Stomach smooth muscle (tissue), 2 donors: ENCODE measurements at regions not wholly inside any gene's neighbourhood (a gene's known extent, or its start where the extent isn't known, plus 50 kb on each side); places are given as distances from the start of the nearest gene placed in this dataset.

ENCODE experiments used
- H3K27ac ChIP-seq: one replicate; pipeline ENCODE4 v1.7.0; 2013; ENCODE audit warnings: mild to moderate bottlenecking, low read length, inconsistent platforms
- H3K27me3 ChIP-seq, 2 donors: one replicate each; pipeline ENCODE4 v1.7.0; 2013; ENCODE audit warnings: low read length in 2 of 2; ENCODE audit not compliant: insufficient read depth in 2 of 2, control insufficient read depth in 1 of 2
- H3K36me3 ChIP-seq, 2 donors: one replicate each; pipeline ENCODE4 v1.7.0; 2013; ENCODE audit warnings: low read length in 2 of 2; ENCODE audit not compliant: control insufficient read depth in 2 of 2, insufficient read depth in 2 of 2
- H3K4me1 ChIP-seq: one replicate; pipeline ENCODE4 v1.7.0; 2013; ENCODE audit warnings: low read length; ENCODE audit not compliant: control insufficient read depth, insufficient read depth
- H3K4me3 ChIP-seq, 2 donors: one replicate each; pipeline ENCODE4 v1.7.0; 2013; ENCODE audit warnings: low read length in 2 of 2
- H3K9ac ChIP-seq, 2 donors: one replicate each; pipeline ENCODE4 v1.7.0; 2013; ENCODE audit warnings: low read length in 2 of 2, mild to moderate bottlenecking in 1 of 2
- H3K9me3 ChIP-seq, 2 donors: one replicate each; pipeline ENCODE4 v1.7.0; 2013; ENCODE audit warnings: low read length in 2 of 2; ENCODE audit not compliant: control insufficient read depth in 2 of 2
- donor health status: healthy.
- donor health status: Pancreatic carcinoma.

GRCh38 chr7:119696336-119696735, 576.6 kb upstream of the KCND2 start:
- Histone ChIP-seq H3K9me3 (no peaks in the 10 kb centered on the region), H3K4me1 (no peaks in the 10 kb centered on the region), H3K9ac (no peak overlapping the region), H3K27ac (no peak overlapping the region), H3K36me3 (no peaks in the 10 kb centered on the region), H3K27me3 (no peaks in the 10 kb centered on the region), H3K4me3 (no peak overlapping the region)

DNA sequence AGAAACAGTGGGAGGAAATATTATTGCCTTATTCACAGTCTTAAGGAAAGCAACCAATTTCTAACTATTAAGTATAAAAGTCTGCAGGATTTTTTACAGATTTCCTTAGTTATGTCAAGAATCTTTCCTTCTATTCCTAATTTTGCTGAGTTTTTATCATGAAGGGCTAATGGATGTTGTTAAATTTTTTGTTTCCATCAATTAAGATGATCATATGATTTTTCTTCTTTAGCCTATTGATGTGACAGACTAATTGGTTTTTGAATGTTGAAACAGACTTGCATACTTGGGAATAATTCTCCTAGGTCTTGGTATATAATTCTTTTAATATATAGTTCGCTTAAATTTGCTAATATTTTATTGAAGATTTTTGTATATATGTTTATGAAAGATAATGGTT, 569.1 kb upstream of the KCND2 start:
- H3K27me3 ChIP-seq: no peaks in the 10 kb centered on the region
- H3K36me3 ChIP-seq: no peaks in the 10 kb centered on the region
- H3K27ac ChIP-seq: no peak overlapping the region
- no peaks in the 10 kb centered on the region for H3K4me1 ChIP-seq
- no peak overlapping the region for H3K9ac ChIP-seq
- no peak overlapping the region for H3K4me3 ChIP-seq
- H3K9me3 ChIP-seq: no peaks in the 10 kb centered on the region

DNA sequence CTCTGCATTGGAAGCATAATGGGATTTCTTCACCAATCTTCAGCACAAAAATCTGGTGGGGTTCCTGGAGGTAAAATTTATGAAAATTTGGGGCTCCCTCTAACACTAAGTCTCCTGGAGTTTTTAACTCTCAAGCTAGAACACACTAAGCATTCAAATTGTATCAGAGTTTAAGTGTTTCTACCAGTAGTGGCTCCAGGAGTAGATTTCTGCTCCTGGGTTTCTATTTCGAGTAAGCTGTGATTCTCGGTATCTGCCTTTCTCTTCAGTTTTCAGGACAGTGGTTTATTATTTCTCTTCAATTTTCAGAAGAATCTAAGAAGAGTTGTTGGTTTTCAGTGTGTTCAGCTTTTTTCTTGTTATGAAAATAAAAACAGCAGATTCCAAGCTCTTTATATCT, 566.4 kb upstream of the KCND2 start:
- Histone ChIP-seq H3K27me3 (no peaks in the 10 kb centered on the region), H3K9ac (no peak overlapping the region), H3K27ac (no peak overlapping the region), H3K9me3 (no peaks in the 10 kb centered on the region), H3K36me3 (no peaks in the 10 kb centered on the region), H3K4me3 (no peak overlapping the region), H3K4me1 (no peaks in the 10 kb centered on the region)

- Histone ChIP-seq H3K4me3 (no peak overlapping the region), H3K9ac (no peak overlapping the region), H3K4me1 (no peaks in the 10 kb centered on the region), H3K36me3 (no peaks in the 10 kb centered on the region), H3K27me3 (no peaks in the 10 kb centered on the region), H3K9me3 (no peaks in the 10 kb centered on the region), H3K27ac (no peak overlapping the region)
These were observed 564.1 kb upstream of the KCND2 start for GRCh38 chr7:119708891-119709290.

DNA sequence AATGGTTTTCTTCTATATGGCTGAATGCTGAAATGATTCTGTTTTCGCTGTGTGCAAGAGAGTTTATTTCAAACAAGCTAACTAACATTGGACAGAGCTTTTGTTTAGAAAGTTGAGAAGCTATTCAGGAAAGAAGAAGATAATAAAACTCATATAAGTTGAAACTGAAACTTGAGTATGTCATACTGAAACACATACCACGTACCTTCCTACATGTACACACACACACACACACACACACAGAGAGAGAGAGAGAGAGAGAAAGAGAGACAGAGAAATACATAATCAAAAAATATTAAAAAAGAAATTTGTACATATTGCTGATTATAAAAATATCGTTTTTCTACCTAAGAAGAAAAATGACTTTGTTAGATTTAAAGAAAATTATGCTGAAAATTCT, 561.9 kb upstream of the KCND2 start:
- Histone ChIP-seq H3K36me3 (no peaks in the 10 kb centered on the region), H3K9me3 (no peaks in the 10 kb centered on the region), H3K4me1 (no peaks in the 10 kb centered on the region), H3K27me3 (no peaks in the 10 kb centered on the region), H3K27ac (no peak overlapping the region), H3K9ac (no peak overlapping the region), H3K4me3 (no peak overlapping the region)

GRCh38 chr7:119712886-119713462, 560.0 kb upstream of the KCND2 start:
- no peaks in the 10 kb centered on the region for H3K4me1 ChIP-seq
- H3K27ac ChIP-seq: no peak overlapping the region
- H3K9me3 ChIP-seq: no peaks in the 10 kb centered on the region
- H3K36me3 ChIP-seq: no peaks in the 10 kb centered on the region
- H3K27me3 ChIP-seq: no peaks in the 10 kb centered on the region
- H3K4me3 ChIP-seq: no peak overlapping the region
- no peak overlapping the region for H3K9ac ChIP-seq

GRCh38 chr7:119713606-119714005, 559.4 kb upstream of the KCND2 start:
- Histone ChIP-seq H3K9me3 (no peaks in the 10 kb centered on the region), H3K4me1 (no peaks in the 10 kb centered on the region), H3K27ac (no peak overlapping the region), H3K36me3 (no peaks in the 10 kb centered on the region), H3K9ac (no peak overlapping the region), H3K27me3 (no peaks in the 10 kb centered on the region), H3K4me3 (no peak overlapping the region)

DNA sequence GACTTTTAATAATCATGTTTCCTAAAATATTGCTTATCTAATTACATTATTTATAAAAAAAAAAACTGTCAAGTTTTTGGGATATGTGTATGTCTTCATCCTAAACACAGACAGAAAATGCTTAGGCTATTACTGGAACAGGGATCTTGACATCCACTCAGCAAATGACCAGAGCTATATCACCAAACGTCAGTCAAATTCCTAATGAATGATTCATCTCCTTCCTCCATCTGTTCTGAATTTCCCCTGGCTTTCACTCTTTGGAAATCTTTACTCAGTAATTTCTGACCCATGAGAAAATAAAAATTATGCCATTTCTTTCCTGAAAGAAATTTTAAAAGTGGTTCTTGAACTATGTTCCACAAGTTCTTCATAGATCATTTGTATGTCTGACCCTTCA, 552.4 kb upstream of the KCND2 start:
- Histone ChIP-seq H3K27ac (no peak overlapping the region), H3K27me3 (no peaks in the 10 kb centered on the region), H3K4me1 (no peaks in the 10 kb centered on the region), H3K36me3 (no peaks in the 10 kb centered on the region), H3K9ac (no peak overlapping the region), H3K9me3 (no peaks in the 10 kb centered on the region), H3K4me3 (no peak overlapping the region)

- Histone ChIP-seq H3K36me3 (no peaks in the 10 kb centered on the region), H3K27me3 (no peaks in the 10 kb centered on the region), H3K4me1 (no peaks in the 10 kb centered on the region), H3K27ac (no peak overlapping the region), H3K4me3 (no peak overlapping the region), H3K9me3 (no peaks in the 10 kb centered on the region), H3K9ac (no peak overlapping the region)
These were observed 548.8 kb upstream of the KCND2 start for GRCh38 chr7:119724041-119724792.

GRCh38 chr7:119733127-119733879, 539.7 kb upstream of the KCND2 start:
- Histone ChIP-seq H3K4me1 (no peaks in the 10 kb centered on the region), H3K36me3 (no peaks in the 10 kb centered on the region), H3K4me3 (no peak overlapping the region), H3K27me3 (no peaks in the 10 kb centered on the region), H3K9ac (no peak overlapping the region), H3K9me3 (no peaks in the 10 kb centered on the region), H3K27ac (no peak overlapping the region)

DNA sequence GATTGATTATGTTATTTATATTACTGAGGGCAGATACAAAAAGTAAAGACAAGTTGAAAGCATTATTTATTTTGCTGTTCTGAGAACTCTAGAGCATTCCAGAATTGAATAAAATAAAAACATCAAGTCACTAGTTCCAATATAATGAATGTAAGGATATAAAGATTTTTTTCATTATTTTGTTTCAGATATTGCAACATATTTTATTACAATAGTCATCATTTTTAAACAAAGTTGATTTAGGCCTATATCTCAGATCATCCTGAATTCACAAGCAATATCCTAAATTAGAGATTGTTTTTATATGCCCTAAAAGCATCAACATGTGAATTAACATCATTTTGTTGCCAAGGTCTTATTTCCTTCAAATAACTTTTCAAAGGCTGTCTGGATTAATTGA, 535.6 kb upstream of the KCND2 start:
- no peak overlapping the region for H3K4me3 ChIP-seq

More for the DNA sequence above, 535.6 kb upstream of the KCND2 start:
- no peak overlapping the region for H3K27ac ChIP-seq
- H3K9me3 ChIP-seq: no peaks in the 10 kb centered on the region
- no peaks in the 10 kb centered on the region for H3K36me3 ChIP-seq
- no peak overlapping the region for H3K9ac ChIP-seq
- H3K4me1 ChIP-seq: no peaks in the 10 kb centered on the region
- no peaks in the 10 kb centered on the region for H3K27me3 ChIP-seq
